ENCODE measurements at regions not wholly inside any gene's neighbourhood (a gene's known extent, or its start where the extent isn't known, plus 50 kb on each side); places are given as distances from the start of the nearest gene placed in this dataset.

DNA sequence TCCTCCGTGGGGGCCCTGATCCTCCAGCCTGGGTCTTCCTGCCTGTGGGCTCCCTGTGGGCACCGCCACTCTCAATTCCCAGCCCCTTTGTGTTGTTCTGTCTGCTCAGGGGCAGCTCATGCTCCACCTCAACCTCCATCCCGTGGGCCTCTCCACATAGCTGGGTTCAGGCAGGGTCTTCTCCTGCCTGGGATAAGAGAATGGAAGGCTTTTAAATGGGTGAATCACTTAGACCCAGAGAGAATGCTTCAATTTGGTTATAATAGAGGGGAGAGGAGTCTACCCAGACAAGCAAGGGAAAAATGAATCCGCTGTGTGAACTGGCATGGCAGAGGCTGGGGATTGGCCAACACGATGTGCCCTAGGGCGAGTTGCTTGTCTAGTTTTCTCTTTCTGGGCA, 138.4 kb upstream of the MYCN start:
- TF ChIP-seq, protein P1, sequence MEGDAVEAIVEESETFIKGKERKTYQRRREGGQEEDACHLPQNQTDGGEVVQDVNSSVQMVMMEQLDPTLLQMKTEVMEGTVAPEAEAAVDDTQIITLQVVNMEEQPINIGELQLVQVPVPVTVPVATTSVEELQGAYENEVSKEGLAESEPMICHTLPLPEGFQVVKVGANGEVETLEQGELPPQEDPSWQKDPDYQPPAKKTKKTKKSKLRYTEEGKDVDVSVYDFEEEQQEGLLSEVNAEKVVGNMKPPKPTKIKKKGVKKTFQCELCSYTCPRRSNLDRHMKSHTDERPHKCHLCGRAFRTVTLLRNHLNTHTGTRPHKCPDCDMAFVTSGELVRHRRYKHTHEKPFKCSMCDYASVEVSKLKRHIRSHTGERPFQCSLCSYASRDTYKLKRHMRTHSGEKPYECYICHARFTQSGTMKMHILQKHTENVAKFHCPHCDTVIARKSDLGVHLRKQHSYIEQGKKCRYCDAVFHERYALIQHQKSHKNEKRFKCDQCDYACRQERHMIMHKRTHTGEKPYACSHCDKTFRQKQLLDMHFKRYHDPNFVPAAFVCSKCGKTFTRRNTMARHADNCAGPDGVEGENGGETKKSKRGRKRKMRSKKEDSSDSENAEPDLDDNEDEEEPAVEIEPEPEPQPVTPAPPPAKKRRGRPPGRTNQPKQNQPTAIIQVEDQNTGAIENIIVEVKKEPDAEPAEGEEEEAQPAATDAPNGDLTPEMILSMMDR (conservative IDR thresholded peaks at IDR 0.05; ENCODE audit: low read length): no peak
- H3K4me3 ChIP-seq (ENCODE audit: low read length): no peak overlapping the region
- no peak for DNase-seq (ENCODE audit: low read depth)

DNA sequence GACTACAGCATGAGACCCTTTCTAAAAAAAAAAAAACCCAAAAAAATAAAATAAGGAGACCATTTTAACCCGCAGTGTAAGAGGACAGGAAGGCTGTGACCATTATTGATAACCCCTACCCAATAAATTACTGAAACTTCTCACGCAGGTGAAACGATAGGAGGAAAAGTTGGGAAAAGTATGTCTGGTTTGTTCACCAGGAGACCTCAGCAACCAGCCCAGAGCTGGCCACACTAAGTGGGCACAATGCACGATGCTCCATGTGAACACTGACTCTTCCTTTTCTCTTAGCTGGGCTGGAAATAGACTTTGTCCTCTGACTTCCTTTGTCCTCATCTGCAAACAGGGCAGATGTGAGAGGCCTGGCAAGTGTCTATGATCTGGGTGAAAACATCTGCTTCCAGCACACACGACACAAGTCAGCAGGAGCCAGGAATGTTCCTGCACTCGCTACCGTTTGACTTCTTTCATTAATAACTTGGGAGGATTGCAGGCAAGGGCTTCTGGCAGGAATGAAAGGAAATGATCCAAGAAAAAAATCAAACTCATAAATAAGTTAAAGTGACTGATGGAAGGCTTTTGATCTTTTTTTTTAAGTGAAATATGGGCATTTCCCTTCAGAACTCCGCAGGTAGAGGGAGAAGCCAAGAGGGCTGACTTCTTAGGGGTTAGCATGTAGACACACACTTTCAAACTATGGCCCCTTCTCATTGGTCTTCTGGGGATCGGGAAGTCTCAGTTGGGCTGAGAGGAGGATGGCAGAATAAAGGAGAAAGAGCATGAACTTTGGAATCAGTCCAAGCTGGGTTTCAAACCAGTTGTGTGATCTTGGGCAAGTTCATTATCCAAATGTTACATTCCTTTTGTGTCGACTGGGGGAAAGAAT, 137.4 kb upstream of the MYCN start:
- no peak overlapping the region for H3K4me3 ChIP-seq (ENCODE audit: low read length)
- TF ChIP-seq, protein P1 (conservative IDR thresholded peaks at IDR 0.05; ENCODE audit: low read length): no peak
- DNase-seq (ENCODE audit: low read depth): no peak

DNA sequence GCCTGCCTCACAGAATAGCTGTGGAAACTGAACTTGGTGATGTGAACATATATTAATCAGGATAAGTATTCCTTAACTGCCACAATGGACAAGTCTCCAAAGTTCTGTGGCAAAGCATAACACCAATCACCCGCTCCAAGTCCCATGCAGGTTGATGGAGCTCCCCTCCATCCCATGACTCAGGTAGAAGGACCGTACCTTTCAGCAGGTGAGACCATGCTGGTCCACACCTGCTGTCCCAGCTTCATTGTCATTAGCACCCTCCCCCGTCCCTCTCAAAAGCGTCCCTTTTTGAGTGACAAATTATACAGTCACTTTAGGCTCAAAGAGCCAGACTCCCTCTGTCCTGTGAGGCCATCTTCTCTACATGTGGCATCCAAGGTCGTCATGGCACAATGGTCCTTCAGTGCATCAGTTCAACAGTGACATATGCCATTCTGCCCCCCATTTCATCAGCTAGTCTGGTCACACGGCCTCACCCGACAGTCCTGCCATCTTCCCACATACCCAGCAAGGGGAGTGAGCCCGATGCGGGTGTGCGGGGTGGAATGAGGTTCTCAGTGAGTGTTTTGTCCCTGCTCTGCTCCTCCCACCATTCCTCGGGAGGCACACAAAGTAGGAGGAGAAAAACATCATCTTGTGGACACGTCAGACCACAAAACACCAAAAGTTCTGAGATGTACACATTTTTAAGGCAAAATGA, 136.7 kb upstream of the MYCN start:
- TF ChIP-seq, protein P1 (conservative IDR thresholded peaks at IDR 0.05; ENCODE audit: low read length): no peak

DNA sequence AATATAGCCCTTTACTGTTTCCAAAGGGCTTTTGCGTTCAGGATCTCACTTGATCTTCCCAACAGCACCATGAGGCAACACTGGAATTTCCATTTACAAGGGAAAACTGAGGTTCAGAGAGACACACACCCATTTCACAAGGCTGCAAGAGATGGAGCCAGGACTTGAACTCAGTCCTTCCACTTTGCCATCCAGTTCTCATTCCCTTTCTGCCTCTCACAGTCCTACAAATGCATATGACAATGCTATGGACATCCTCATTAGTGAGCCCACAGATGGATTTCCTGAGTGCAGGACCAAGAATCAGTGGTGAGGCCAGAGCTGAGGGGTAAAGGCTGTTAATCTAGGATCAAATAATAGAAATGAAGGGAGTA, 136.1 kb upstream of the MYCN start:
- TF ChIP-seq, protein P1 (conservative IDR thresholded peaks at IDR 0.05; ENCODE audit: low read length): no peak
- no peak overlapping the region for H3K4me3 ChIP-seq (ENCODE audit: low read length)
- no peak for DNase-seq (ENCODE audit: low read depth)

More for the DNA sequence above, 136.7 kb upstream of the MYCN start:
- no peak for DNase-seq (ENCODE audit: low read depth)
- no peak overlapping the region for H3K4me3 ChIP-seq (ENCODE audit: low read length)

DNA sequence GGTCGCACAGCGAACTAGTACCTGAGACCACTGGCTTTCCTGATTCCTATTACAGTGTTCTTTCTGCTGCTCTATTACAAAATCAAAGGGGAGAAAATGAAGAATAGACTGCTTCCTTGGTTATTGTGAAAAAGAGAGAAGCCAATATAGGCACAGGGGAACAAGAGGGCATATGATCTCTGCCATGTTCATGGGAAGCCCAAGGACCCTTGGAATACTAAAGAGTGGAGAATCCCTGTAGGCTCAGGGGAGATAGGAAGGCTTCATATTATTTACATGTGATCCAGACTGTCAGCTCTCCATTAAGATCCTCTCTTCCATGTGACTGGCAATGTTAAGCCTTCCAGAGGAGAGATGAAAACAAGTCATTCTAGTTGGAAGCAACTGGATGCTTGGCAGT, 135.7 kb upstream of the MYCN start:
- no peak overlapping the region for H3K4me3 ChIP-seq (ENCODE audit: low read length)
- no peak for DNase-seq (ENCODE audit: low read depth)
- TF ChIP-seq, protein P1 (conservative IDR thresholded peaks at IDR 0.05; ENCODE audit: low read length): no peak

DNA sequence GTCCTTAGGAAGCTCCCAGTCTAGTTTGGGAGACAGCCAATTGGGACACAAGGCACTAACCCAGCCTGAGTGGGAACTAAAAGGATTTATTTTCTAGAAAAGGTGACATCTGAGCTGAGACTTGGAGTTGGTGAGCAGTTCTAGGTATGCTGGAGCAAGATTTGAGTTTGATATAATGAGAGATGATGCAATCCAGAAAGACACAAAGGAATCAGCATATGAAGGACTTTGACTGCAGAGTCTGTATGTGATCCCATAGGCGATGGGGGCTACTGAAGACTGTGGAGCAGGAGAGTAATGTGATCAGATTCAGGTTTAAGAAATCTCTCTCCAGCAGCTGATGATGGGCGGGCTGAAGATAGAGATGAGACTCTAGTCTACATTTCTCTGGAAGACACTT, 135.1 kb upstream of the MYCN start:
- H3K4me3 ChIP-seq (ENCODE audit: low read length): no peak overlapping the region
- TF ChIP-seq, protein P1 (conservative IDR thresholded peaks at IDR 0.05; ENCODE audit: low read length): no peak
- no peak for DNase-seq (ENCODE audit: low read depth)

DNA sequence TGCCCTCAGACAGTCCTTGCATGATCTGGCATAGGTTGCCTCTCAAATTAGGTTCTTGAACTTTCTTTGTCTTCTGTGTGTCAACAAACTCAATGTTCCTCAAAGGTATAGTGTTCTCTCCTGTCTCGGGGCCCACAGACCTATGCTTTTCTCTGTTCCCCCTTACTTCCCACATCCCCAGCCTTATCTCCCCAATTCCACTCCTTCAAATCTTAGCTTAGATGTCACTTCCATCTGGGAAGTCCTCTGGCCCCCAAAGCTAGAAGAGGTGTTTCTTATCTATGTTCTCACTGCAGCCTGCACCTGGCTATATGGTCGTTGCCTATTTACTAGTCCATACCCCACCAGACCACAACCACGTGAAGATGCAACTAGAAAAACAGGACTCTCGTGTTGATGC, 134.6 kb upstream of the MYCN start:
- no peak for DNase-seq (ENCODE audit: low read depth)
- no peak overlapping the region for H3K4me3 ChIP-seq (ENCODE audit: low read length)
- TF ChIP-seq, protein P1 (conservative IDR thresholded peaks at IDR 0.05; ENCODE audit: low read length): no peak

Data from AG10803 (cell line).